ENCODE measurements at regions not wholly inside any gene's neighbourhood (a gene's known extent, or its start where the extent isn't known, plus 50 kb on each side); places are given as distances from the start of the nearest gene placed in this dataset.

DNA sequence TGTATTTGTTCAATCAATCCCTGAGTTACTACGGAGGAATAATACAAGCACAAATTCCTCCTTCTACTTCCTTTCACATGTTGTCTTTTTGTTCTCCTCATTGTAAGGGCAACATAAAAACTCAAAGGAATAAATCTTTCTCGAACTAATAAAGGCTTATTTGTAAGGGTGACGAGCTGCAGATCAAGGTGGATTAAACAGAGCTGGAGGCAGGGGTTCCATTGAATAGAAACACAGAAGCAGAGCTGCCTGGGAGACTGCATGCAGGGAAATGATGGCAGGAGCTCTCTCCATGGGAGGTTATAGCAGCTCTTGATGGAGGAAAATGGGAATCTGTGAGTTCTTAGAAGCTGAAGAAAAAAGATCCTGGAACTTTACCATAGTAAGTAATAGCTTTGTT lies 160.2 kb downstream of the CYYR1 start:
- intact Hi-C loops (cut with micrococcal nuclease; ENCODE audit: unreplicated experiment) = no loop called here
- no peak for DNase-seq
- Mint-ChIP-seq H3K4me1 (ENCODE audit: low read depth, unreplicated experiment) (no peaks in the 10 kb centered on the region), H3K36me3 (ENCODE audit: insufficient read depth, unreplicated experiment) (no peaks in the 10 kb centered on the region), H3K27ac (ENCODE audit: unreplicated experiment) (no peak overlapping the region), H3K9me3 (ENCODE audit: unreplicated experiment) (no peaks in the 10 kb centered on the region), H3K4me3 (ENCODE audit: unreplicated experiment) (no peak overlapping the region), H3K27me3 (ENCODE audit: insufficient read depth, unreplicated experiment) (peaks cover 3% of the 10 kb centered on the region)
- H3K27me3 ChIP-seq (replicated peaks; ENCODE audit: control insufficient read depth, insufficient read depth, low read length) = no peaks in the 10 kb centered on the region
- H3K4me3 ChIP-seq (ENCODE audit: low read depth, low read length) = no peak overlapping the region
- no peaks in the 10 kb centered on the region for H3K36me3 ChIP-seq (ENCODE audit: control insufficient read depth, insufficient read depth, low read length)
- no TSS peak for BruUV-seq (replicated peaks)
- CTCF ChIA-PET = no interaction called here
- H3K9me3 ChIP-seq = no peaks in the 10 kb centered on the region
- H3K4me1 ChIP-seq = no peaks in the 10 kb centered on the region
- POLR2A ChIA-PET = no interaction called here
- TF ChIP-seq, protein P1, sequence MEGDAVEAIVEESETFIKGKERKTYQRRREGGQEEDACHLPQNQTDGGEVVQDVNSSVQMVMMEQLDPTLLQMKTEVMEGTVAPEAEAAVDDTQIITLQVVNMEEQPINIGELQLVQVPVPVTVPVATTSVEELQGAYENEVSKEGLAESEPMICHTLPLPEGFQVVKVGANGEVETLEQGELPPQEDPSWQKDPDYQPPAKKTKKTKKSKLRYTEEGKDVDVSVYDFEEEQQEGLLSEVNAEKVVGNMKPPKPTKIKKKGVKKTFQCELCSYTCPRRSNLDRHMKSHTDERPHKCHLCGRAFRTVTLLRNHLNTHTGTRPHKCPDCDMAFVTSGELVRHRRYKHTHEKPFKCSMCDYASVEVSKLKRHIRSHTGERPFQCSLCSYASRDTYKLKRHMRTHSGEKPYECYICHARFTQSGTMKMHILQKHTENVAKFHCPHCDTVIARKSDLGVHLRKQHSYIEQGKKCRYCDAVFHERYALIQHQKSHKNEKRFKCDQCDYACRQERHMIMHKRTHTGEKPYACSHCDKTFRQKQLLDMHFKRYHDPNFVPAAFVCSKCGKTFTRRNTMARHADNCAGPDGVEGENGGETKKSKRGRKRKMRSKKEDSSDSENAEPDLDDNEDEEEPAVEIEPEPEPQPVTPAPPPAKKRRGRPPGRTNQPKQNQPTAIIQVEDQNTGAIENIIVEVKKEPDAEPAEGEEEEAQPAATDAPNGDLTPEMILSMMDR (IDR thresholded peaks at IDR 0.05; ENCODE audit: insufficient read depth in 1 of 2, low read depth in 1 of 2, low read length in 1 of 2, severe bottlenecking in 1 of 2, unreplicated experiment in 1 of 2) = no peak

DNA sequence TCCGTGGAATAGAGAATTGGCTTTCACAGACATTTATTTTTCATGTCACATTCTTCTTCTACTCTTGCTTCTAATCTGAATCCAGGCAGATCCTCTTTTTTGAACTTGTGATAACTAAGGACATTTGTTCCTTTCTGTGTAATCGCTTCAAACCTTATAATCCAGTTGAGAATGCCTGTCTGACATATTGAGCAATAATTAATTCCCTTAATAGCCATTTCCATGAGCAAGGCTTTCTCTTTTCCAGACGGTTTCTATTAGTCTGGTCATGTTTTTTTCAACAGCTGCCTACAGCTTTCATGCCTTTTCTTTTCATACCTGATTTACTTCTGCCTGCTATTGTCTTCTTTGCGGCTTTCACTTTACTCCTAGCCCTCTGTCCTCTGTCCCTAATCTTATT lies 163.4 kb downstream of the CYYR1 start:
- Histone ChIP-seq H3K4me1 (no peaks in the 10 kb centered on the region), H3K4me3 (ENCODE audit: low read depth, low read length) (no peak overlapping the region), H3K36me3 (ENCODE audit: control insufficient read depth, insufficient read depth, low read length) (no peaks in the 10 kb centered on the region), H3K9me3 (no peaks in the 10 kb centered on the region), H3K27me3 (replicated peaks; ENCODE audit: control insufficient read depth, insufficient read depth, low read length) (no peaks in the 10 kb centered on the region)
- no peak overlapping the region for H3K4me3 Mint-ChIP-seq (ENCODE audit: unreplicated experiment)
- no peak overlapping the region for H3K27ac Mint-ChIP-seq (ENCODE audit: unreplicated experiment)
- CTCF ChIA-PET = no interaction called here
- no TSS peak for BruUV-seq (replicated peaks)
- TF ChIP-seq, protein P1 (IDR thresholded peaks at IDR 0.05; ENCODE audit: insufficient read depth in 1 of 2, low read depth in 1 of 2, low read length in 1 of 2, severe bottlenecking in 1 of 2, unreplicated experiment in 1 of 2) = no peak
- no peaks in the 10 kb centered on the region for H3K9me3 Mint-ChIP-seq (ENCODE audit: unreplicated experiment)
- H3K27me3 Mint-ChIP-seq (ENCODE audit: insufficient read depth, unreplicated experiment) = peaks cover 3% of the 10 kb centered on the region
- no peaks in the 10 kb centered on the region for H3K36me3 Mint-ChIP-seq (ENCODE audit: insufficient read depth, unreplicated experiment)
- H3K4me1 Mint-ChIP-seq (ENCODE audit: low read depth, unreplicated experiment) = no peaks in the 10 kb centered on the region
- DNase-seq = no peak
- intact Hi-C loops (cut with micrococcal nuclease; ENCODE audit: unreplicated experiment) = no loop called here
- POLR2A ChIA-PET = no interaction called here

DNA sequence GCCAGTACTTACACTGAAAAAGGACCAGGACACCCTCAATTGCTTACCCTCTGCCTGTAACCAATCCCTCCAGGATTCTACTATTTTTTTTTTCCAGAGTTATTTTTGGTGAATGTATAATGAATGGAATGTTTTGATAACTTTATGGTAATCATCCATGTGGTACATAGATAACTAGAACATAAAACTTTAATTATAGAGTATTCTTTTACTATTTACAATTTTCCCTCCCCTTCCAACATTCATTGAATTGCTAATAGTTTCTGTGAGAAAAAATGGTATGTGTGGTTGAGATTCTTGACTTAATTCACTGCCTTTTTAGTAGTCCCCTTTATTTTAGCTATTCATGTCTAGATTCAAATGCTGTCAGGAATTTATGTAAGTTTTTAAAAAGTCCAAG lies 164.6 kb downstream of the CYYR1 start:
- H3K27me3 Mint-ChIP-seq (ENCODE audit: insufficient read depth, unreplicated experiment) = peaks cover 3% of the 10 kb centered on the region
- H3K36me3 Mint-ChIP-seq (ENCODE audit: insufficient read depth, unreplicated experiment) = no peaks in the 10 kb centered on the region
- ChIA-PET POLR2A (no interaction called here), CTCF (no interaction called here)
- H3K9me3 Mint-ChIP-seq (ENCODE audit: unreplicated experiment) = no peaks in the 10 kb centered on the region
- Histone ChIP-seq H3K27me3 (replicated peaks; ENCODE audit: control insufficient read depth, insufficient read depth, low read length) (no peaks in the 10 kb centered on the region), H3K4me3 (ENCODE audit: low read depth, low read length) (no peak overlapping the region), H3K9me3 (no peaks in the 10 kb centered on the region), H3K36me3 (ENCODE audit: control insufficient read depth, insufficient read depth, low read length) (no peaks in the 10 kb centered on the region), H3K4me1 (no peaks in the 10 kb centered on the region)
- H3K4me3 Mint-ChIP-seq (ENCODE audit: unreplicated experiment) = no peak overlapping the region
- no peak overlapping the region for H3K27ac Mint-ChIP-seq (ENCODE audit: unreplicated experiment)
- H3K4me1 Mint-ChIP-seq (ENCODE audit: low read depth, unreplicated experiment) = no peaks in the 10 kb centered on the region
- no peak for DNase-seq
- BruUV-seq (replicated peaks) = no TSS peak
- intact Hi-C loops (cut with micrococcal nuclease; ENCODE audit: unreplicated experiment) = no loop called here
- TF ChIP-seq, protein P1 (IDR thresholded peaks at IDR 0.05; ENCODE audit: insufficient read depth in 1 of 2, low read depth in 1 of 2, low read length in 1 of 2, severe bottlenecking in 1 of 2, unreplicated experiment in 1 of 2) = no peak

All from Caco-2 (cell line).